Forelimb muscle (tissue), 1 donor: ENCODE measurements at regions not wholly inside any gene's neighbourhood (a gene's known extent, or its start where the extent isn't known, plus 50 kb on each side); places are given as distances from the start of the nearest gene placed in this dataset.

Source experiments
- DNase-seq: peaks from one replicate; pipeline ENCODE4 v3.0.0-alpha.2; 2013; ENCODE audit warnings: low read depth

DNA sequence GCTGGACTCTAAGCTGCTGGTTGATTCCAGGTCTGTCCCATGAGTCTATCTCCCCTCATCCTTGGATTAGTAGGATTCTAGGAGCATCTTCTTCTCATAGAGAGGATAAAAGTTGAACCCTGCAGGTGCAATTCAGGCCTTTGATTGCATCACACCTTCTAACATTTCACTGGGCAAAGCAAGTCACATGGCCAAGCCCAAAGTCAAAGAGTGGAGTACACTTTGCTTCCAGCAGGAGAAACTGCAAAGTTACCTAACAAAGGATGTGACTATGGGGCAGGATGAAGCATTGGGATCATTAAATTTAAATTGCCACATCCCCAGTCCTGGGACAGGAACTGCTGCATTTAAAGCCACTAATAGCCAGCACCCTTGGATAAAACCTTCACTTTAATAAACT is 51.0 kb upstream of the EGFLAM start:
- no peak for DNase-seq

DNA sequence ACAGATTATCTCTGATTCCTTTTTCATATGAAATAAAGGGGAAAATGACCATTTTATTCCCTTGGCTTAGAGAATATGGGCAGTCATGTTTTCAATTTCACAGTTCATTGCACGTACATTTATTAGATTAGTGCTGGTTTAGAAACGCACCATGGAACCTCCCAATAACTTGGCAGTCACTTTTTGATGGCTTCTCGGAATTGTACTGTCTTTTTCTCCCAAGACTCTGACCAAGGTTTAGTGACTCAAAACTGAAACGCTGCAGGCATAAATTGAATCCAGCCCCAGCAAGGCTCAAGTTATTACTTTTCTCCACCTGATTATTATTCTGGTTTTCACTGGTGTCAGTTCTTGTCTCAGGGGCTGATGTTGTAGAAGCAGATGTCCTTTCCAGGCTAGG is 55.6 kb upstream of the EGFLAM start:
- no peak for DNase-seq

DNA sequence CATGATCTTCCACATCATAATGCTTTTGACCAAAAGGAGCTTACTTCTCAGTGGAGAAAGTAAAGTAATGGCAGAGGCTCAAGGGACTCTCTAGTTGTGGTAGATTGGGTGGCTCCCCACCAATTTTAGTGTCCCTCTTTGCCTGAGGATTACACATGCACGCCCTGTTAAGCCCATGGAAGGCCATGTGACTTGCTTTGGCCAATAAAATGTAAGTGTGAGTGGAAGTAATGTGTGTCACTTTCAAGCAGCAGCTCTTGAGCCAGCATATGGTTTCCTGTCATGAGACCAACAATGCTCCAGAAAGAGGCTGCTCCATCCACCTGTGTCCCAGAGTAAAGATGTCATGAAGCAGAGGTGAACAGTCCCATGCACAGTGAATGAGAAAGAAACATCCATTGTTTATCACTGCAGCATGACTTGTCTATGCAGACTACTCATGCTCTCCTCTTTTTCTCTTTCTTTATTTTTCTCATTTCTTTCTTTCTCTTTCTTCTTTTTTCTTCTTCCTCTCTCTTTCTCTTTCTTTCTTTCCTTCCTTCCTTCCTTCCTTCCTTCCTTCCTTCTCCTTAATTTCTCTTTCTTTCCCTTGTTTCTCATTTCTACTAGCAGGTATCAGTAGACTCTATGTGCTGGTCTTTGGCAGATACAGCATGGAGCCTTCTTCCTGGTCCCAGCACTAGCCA is 57.3 kb upstream of the EGFLAM start:
- DNase-seq, result no peak

DNA sequence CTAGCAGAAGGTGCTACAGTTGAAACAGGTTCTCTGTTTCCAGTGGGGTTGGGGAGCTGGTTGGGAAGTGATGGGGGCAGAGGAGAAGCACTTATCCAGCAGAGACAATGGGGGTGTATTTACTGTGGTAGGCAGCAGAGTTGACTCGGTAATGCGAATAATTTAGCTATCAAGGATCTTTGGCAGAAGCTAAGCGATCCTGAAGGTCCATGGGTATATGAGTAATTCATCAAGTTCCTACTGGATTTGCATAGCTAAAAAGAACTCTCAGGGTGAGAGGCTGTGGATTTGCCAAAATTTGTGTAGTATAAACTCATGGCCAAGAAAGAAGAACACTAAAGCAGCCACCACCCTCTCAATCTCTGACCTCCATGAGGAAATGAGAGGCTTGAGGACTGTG is 61.2 kb upstream of the EGFLAM start:
- DNase-seq, result no peak

DNA sequence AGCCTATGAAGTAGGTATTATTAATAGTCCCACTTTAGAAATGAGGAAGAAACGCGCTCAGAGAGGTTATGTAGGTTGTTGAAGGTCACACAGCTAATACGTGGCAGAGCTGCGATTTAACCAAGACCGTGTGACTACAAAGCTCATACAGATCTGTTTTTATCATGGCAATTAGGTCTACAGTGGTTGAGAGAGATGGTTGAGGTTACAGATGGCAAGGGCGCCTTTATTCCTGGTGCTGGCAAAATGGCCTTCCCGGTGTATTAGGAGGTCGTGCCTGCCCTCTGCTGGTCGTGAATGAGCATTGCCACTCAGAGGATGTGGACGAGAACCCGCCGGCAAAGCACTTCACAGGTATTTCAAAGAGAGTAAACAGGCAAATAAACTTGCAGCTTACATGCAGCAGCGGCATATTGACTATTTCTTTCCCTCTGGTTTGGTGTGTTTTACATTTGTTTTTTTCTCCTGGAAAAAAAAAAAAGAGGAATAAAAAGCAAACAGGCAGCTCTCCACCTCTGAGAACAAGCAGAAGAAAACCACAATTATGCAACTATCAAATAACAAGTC is 65.3 kb upstream of the EGFLAM start:
- DNase-seq, result peak; percentile 13

- DNase-seq, result no peak
These were observed 66.7 kb upstream of the EGFLAM start for GRCh38 chr5:38191693-38192092.

DNA sequence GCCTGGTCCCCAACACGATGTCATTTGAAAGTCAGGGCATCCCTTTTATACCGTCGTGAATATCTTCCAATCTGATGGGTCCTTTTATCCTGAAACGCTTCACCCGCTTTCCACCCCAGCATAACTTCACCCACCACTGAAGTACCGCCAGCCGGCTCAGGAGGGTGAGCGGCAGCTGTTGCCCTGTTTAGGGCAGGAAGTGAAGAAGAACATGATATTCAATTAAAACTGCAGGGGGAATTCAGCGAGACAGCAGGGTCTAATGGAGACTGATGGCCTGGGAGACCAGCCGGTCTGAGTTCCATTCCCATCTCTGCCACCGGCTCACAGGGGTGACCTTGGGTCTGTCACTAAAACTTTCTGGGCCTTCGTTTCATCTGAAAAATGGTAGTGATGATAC is 68.2 kb upstream of the EGFLAM start:
- no peak for DNase-seq

- DNase-seq, result no peak
These were observed 69.3 kb upstream of the EGFLAM start for GRCh38 chr5:38189081-38189504.

GRCh38 chr5:38188591-38188990 is 69.8 kb upstream of the EGFLAM start:
- DNase-seq, result no peak

- DNase-seq, result no peak
These were observed 70.8 kb upstream of the EGFLAM start for GRCh38 chr5:38187532-38187931.

GRCh38 chr5:38184627-38185026 is 73.7 kb upstream of the EGFLAM start:
- DNase-seq, result no peak

GRCh38 chr5:38182991-38183390 is 75.4 kb upstream of the EGFLAM start:
- no peak for DNase-seq

DNA sequence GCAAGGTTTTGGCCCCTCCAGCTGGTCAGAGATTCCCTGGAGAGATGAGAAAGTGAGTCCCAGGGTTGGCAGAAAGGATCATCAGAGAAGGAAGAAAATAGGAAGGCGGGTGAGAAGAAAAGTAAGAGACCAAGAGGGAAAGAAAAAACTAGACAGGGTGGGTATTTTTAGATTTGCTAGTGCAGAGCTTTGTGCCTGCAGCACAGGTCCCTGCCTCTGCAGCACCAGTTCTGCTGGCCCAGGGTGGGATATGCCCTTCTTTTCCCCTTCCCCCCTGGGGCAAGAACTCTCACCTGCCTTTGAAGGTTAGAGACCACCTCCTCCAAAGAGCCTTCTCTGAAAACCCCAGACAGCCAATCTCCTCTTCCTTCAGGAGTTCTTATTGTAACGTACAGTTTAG is 90.3 kb upstream of the EGFLAM start:
- DNase-seq, result no peak

GRCh38 chr5:38167562-38167996 is 90.8 kb upstream of the EGFLAM start:
- no peak for DNase-seq

GRCh38 chr5:38166832-38167231 is 91.5 kb upstream of the EGFLAM start:
- no peak for DNase-seq

DNA sequence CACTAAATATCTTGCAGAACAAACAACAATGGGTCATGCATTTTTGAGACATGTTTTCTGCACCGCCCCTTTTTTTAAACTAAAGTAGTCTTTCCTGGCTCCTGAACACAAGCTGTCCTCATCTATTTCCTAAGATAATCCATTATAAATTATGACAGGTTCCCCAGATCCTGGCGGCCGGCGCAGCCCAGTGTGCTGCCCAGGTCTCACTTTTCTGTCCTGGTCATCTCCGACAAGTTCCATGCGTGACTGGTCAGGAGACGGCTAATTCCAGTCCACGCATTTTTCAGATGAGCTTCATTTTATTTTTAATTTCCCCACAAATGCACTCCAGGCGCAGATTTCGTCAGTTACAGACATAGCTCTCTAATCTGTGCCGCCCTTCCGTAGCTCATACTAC is 92.9 kb upstream of the EGFLAM start:
- no peak for DNase-seq

DNA sequence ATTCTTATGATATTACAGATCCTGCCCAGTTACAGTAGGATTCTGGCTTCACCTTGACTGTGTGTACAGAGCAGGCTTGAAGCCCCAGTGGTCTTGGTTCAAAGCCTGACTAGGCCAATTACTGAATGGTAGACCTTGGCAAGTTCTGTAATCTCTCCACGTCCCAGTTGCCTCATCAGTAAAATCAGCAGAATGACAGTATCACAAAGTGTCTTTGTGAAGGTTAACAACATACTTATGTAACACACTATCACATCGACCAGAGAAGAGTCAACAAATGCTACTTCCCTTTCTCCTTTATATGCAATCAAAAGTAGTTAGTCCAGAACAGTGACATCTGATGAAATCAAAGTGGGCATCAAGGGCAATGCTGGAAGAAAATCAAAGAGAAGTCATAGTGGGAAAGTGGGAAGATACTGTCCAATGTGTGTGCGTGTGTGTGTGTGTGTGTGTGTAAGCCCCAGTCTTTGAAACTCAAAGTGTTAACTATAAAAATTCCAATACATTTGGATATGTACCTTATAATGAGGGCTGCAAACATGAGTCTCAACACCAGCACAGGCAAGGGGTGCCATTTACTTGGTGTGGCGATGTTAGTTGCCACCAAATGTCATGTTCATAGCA is 93.5 kb upstream of the EGFLAM start:
- DNase-seq, result no peak

DNA sequence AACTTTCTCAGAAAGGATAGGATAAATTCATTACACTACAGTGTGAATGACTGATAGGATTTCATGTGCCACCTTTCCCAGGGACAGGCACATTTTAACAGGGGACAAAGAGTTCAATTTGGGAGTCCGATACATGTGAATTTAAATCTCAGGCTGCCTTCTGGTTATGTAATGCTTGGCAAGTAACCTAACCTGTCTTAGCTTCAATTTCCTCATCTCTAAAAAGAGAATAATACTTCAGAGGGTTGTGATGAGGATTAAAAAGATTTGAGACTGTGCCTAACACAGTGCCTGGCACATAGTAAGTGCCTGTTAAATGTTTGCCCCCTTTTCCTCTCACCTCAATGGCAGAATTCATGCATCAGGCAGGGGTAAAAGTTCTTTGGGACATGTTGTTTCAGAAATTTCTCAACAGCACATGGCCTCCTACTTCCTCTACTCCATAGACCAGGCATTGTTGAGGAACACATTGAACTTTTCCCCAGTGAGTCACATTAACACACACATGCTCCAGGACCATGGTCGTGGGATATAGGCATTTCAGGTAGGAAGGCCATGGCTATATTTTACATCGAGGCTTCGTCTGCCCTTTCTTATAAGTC is 94.6 kb upstream of the EGFLAM start:
- no peak for DNase-seq

GRCh38 chr5:38162625-38163024 is 95.7 kb upstream of the EGFLAM start:
- DNase-seq, result no peak

DNA sequence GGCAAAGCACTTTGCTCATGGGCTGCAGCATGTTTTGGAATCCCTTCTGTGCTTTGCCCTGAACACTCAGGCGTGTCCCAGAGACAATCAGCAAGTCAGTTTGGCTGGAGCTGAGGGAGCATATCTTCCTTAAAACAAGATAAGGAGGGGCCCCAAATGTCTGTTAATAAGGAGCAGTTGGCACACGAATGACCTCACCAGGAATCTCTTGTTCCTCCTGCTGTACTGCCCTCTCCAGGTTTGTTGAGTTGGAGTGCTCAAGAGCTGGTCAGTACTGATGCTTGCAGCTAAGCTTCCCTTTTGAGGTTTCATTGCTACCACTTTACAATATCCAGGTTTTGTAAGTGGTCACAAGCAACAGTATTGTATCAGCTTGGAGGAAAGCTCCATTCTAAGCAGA is 101.3 kb upstream of the EGFLAM start:
- DNase-seq, result no peak

DNA sequence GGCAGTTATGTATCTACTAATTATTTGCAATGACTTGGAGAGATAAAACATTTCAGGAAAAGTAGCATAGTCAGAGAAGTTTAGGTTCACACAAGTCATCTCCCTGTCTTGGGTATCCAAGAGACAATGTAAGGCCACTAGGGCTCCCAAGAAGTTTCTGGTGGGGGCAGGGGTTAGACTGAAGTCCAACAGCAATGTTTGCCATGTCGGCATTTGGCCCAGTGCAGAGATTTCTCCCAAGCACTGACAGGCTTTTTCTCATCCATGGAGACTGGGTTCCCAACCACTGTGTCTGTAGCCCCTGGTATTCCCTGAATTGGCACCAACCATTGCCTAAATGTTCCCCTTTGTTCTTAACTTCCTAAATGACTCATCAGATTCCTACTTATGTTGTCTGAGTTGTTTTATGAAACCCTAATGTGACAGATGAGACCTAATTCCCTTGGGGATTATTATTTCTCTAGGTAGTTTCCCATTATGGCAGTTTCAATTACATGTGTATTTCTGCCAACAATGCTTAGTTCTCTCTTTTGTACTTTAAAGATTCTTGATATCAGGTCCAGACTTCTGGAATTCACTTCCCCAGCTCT is 103.6 kb upstream of the EGFLAM start:
- no peak for DNase-seq

- no peak for DNase-seq
These were observed 106.5 kb upstream of the EGFLAM start for GRCh38 chr5:38151878-38152277.

DNA sequence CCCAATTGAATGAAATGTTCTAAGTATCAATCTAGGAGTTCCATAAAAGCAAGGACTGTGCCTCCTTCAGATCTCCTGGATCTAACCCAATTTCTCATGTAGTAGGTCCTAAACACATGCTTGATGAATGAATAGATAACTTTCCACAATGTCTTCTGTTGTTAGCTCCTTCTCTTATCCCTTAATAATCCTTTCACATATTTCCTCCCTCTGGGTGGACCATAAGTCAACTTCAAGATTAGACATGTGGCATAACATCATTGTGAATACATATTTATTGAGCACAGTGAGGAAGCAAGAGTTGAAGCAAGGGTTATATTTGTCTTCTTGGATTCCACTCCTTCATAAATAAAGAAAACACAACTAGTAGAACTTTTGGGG is 108.6 kb upstream of the EGFLAM start:
- DNase-seq, result no peak
